Skin of body (tissue), 1 donor: ENCODE measurements at regions not wholly inside any gene's neighbourhood (a gene's known extent, or its start where the extent isn't known, plus 50 kb on each side); places are given as distances from the start of the nearest gene placed in this dataset.

Experiments used
- DNase-seq: peaks from one replicate; lab custom pipeline; 2025; lab: John Stamatoyannopoulos, UW

DNA sequence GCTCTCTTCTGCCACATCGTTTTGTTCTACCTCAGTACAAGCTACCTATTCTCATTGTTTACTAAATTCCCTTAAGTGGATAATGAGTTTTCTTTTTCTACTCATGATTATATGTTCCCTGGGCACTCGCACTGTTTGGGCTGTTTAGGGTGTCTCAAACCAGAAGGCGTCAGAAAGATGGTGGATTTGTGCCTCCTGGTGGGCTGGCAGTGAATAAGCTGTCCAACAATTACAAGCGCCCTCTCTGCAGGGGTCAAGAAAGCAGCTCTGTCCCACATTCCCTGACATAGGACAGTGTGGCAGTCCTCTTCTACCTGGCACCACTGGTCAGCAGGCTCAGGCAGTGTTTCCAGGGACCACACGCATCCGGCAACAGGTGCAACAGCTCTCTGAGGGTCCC is 173.4 kb upstream of the PPP2R3A start:
- DNase-seq: no peak

GRCh38 chr3:135792858-135793475 is 172.6 kb upstream of the PPP2R3A start:
- DNase-seq: no peak

GRCh38 chr3:135800071-135800549 is 165.4 kb upstream of the PPP2R3A start:
- DNase-seq: no peak

DNA sequence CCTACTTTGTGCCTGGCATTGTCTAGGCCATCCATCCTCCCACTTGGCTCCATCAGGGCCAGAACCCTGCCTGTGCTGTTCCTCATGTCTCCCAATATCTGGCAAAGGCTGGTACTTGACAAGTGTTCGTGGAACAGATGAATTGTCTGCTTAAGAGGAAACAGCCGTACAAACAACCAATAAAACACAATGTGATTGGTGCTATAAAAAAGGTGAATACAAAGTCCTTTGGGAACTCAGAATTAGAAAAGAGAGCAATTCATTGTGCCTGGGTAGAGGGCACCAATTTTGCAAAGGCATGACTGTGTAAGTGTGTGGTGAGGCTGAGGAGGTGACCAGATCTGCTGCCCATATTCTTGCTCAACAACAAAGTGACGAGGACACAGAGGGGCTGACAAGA is 164.5 kb upstream of the PPP2R3A start:
- no peak for DNase-seq

GRCh38 chr3:135802171-135802570 is 163.4 kb upstream of the PPP2R3A start:
- DNase-seq: no peak

- no peak for DNase-seq
Measured at GRCh38 chr3:135803028-135803692, 162.4 kb upstream of the PPP2R3A start.

- DNase-seq: no peak
Measured at GRCh38 chr3:135805752-135806151, 159.8 kb upstream of the PPP2R3A start.

DNA sequence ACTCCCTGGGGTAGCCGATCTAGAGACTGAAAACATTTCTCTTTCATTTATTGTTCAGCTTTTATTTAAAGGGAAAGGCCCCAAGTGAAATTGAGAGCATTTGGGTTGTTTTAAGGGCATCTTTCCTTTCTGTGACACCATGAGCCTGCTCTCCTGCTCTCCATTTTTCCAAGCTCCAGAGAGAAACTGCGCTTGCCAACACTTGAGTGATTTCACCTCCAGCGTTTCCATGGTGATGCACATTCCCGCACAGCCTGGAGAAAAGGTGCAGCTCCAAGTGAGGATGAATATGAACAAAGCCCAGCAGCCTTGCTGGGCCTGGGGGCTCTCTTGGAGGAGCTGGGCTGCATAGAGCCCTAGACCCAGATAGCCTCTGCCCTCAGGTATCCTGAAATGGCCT is 159.2 kb upstream of the PPP2R3A start:
- DNase-seq: no peak

GRCh38 chr3:135807879-135808278 is 157.6 kb upstream of the PPP2R3A start:
- no peak for DNase-seq

- DNase-seq: no peak
Measured at GRCh38 chr3:135809021-135809634, 156.4 kb upstream of the PPP2R3A start.

DNA sequence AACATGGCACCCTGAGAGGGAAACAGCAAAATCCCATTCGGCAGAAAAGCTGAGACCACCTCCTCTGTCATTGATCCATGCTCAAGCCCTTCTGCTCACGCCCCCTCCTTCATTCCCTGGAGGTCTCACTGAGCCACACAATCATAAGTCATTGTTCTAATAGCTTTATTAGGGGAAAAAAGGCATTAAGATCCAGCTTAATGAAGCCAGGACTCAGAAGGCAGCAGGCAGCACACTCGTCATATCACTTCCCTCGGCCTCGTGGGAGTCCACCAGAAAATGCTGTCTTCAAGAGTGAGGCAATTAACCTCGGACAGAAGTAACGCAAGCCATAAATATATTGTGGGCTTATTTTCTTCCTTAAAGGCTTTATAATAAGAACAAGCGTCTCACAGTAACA is 153.9 kb upstream of the PPP2R3A start:
- no peak for DNase-seq

DNA sequence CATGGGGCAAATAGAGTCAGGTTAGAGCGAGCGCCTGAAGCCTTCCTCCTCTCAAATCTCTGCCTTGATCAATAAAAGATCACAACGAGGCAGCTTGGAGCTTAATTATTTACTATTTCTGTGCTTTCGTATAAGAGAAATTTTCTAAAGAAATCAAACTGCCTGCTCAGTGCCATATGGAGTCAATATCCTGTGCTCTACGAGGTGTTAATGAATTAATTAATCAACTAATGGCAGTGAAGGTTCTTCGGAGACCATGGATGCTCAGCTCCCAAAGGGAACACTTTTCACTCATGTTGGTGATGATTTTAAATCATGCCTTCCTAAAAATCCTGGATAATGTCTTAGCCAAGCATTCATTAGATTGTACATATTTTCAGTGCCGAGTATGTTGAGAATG is 153.5 kb upstream of the PPP2R3A start:
- no peak for DNase-seq

- no peak for DNase-seq
Measured at GRCh38 chr3:135834465-135834864, 131.1 kb upstream of the PPP2R3A start.

- no peak for DNase-seq
Measured at GRCh38 chr3:135837977-135838631, 127.4 kb upstream of the PPP2R3A start.

DNA sequence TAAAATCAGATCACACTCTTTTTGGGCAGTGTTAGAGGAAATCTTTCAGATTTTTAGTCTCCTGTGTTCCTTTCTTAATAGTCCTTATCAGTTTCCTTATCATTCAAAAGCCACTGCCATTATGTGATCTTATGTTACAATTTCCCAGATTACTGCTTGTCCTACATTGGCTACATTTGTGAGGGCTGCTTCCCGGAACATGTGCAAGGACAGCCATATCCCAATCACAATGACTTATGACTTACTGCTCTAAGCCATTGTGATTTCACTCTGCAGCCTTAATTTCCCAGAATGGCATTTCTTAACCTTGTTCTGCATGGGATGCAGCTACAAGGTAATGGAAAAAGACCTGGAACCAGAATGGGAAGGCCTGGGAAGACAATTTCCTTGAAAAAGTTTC is 125.1 kb upstream of the PPP2R3A start:
- DNase-seq: no peak

- no peak for DNase-seq
Measured at GRCh38 chr3:135844386-135844785, 121.1 kb upstream of the PPP2R3A start.

- no peak for DNase-seq
Measured at GRCh38 chr3:135848051-135848450, 117.5 kb upstream of the PPP2R3A start.

DNA sequence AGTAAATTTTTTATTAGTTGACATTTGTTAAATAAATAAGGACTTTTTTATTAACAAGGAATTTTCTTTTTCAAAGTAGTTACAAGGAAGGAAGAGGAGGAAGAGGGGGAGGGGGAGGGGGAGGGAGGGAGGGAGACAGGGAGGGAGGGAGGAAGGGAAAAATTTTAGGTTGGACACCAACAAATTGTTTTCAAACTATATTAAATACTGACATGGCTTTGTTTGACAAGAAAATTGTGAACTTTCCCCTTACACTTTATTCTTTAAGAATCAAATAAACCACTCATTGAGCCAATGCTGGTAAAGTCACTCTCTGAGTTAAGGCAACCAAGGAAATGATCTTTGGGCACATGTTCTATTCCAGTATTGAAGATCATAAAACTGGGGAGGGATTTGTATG is 115.7 kb upstream of the PPP2R3A start:
- no peak for DNase-seq

- DNase-seq: no peak
Measured at GRCh38 chr3:135851201-135852081, 114.1 kb upstream of the PPP2R3A start.

DNA sequence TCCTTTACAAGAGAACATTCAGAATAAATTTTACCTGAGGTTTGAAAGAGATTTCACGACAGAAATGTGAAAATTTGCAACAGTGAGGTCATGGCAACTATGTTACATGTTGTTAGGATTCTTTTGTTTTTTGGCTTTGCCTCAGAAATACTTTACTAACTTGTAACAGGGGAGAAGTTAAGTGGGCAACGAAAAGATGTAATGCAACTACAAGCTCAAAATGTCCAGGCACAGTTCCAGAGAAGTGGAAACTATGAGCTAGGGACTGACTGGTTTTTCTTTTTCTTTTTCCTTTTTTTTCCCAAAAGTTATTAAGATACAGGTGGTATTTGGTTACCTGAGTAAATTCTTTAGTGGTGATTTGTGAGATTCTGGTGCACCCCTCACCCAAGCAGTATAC is 111.5 kb upstream of the PPP2R3A start:
- DNase-seq: no peak

DNA sequence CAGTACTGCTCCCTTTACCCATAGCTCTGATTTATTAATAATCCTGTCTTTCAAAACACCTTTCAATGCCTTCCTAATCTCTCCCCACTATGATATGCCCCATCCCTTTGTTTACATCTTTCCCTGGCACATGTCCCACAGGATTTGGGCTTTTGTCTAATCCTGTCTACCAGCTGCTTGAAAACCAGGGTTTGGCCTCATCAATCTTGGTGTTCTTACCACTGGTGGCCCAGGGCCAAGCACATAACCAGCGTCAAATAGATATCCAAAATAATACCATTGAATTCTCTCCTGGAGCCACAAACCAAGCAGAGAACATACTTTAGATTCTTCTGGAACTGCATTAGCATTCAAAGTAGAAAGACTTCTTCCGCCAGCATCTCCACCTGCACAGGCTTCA is 104.8 kb upstream of the PPP2R3A start:
- DNase-seq: no peak
